Activated CD8-positive, alpha-beta memory T cell treated with anti-CD3 and anti-CD28 coated beads for 48 hours (primary cell): ENCODE measurements at regions not wholly inside any gene's neighbourhood (a gene's known extent, or its start where the extent isn't known, plus 50 kb on each side); places are given as distances from the start of the nearest gene placed in this dataset.
"Not testable (repeated sequence)": the region's sequence is repeated elsewhere in the genome, so short reads cannot be mapped to it uniquely, and the experiment has no call there.

ENCODE experiments used
- DNase-seq, 3 experiments: peaks; one replicate each; pipeline ENCODE4 v3.0.0-alpha.2; 2020; ENCODE audit warnings: low read depth in 2 of 3, low spot score in 2 of 3

DNA sequence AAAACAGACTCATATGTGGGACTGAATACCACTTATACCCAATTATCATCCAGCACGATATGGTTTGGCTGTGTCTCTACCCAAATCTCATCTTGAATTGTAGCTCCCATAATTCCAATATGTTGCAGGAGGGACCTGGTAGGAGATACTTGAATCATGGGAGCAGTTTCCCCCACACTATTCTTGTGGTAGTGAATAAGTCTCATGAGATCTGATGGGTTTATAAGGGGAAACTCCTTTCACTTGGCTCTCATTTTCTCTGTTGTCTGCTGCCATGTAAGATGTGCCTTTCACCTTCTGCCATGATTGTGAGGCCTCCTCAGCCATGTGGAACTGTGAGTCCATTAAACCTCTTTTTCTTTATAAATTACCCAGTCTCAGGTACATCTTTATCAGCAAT, 91.9 kb upstream of the FNDC3A start:
- DNase-seq, result not testable (repeated sequence)

DNA sequence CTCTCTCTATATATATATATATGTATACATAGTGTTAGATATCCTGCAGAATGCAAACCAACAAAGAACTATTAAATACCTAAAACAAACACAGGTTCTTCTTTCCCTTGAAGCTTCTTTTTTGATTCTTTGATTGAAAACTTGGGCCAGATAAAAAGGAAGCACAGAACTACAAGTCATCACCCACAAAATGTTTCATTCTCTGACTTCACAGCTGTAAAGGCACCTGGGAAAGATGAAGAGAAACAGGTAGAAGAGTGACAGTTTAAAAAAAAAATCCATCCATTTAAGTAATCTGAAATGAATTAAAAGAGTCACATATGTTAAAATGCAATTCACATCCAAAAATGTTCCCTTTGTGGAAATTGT, 90.7 kb upstream of the FNDC3A start:
- no peak for DNase-seq

DNA sequence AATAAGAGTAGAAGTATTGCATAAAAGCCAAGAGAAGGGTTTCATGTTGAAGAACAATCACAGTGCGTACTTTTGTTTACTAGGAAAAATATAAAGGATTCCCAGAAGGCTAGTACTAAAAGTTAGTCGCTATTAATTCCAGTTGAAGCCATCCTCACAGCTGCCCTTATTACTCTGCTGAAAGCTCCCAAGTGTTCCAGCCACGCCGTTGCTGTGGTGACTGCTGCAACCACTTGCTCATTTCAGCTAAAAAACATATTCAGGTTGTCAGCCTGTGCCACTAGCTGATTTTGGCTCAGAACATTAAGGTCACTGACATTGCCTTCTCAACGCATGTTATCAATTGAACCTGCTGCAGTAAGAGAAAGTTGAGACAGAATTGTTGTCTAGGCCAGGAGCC, 87.1 kb upstream of the FNDC3A start:
- DNase-seq, result no peak

DNA sequence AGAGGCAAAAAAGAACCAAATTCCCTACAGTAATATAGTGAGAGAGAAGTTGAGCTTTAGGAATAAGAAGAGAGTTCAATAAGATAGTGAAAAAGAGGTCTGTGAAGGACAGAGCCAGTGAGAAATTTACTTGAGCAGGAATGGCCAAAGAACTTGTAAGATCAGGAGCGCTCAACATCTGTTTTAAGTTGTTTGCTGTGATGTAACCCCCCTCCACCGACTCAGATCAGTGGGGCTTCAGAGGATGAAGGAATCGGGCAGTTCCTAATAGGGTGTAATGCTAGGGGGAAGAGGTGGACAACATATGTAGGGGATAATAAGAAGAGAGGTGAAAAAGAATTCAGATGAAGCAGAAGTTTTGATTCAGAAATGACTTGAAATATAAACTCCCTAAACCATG, 85.3 kb upstream of the FNDC3A start:
- DNase-seq, result no peak

DNA sequence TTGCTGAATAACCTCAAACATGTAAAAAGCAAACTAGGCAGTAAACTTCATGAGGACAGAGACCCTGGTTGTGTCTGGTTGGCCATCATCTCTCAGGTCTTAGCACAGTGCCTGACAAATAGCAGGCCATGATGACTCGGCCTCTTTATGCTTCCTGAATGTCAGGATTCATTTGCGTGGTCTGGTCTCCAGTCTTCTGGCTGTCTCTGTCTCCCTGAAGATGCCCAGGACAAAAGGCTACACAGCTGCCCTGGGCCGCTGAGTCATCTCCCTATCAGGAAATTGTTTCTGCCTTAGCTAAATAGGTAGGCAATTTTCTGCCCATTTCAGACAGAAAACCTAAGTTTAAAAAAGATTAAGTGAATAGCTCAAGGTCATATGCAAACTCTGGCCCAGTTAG, 84.1 kb upstream of the FNDC3A start:
- DNase-seq, result no peak

DNA sequence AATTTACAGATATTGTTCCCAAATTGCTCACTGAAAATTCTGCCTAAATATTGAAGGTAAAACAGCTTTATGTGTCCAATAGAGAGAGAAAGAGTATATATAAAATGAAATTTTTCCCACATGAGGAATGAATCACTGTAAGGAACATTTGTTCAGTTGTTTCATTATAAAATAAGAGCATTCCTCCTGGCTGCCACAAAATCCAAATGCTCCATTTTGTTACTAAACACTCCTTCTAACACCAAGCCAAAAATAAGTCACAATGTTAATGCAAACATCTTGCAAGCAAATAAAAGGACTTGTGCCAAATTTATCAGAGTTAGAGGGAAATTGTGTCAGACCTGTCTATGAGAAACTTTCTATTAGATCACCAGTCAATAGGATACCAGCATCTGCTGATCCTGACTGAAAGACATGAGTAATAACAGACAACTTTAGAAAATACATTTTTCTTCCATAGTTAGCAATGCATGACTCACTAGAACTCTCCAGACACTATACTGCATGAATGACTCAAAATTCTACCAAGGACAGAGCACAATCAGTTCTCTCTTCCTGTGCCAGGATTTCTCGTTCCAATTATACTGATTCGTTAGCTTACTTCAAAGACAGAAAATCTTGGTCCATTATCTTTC, 83.5 kb upstream of the FNDC3A start:
- DNase-seq, result no peak

DNA sequence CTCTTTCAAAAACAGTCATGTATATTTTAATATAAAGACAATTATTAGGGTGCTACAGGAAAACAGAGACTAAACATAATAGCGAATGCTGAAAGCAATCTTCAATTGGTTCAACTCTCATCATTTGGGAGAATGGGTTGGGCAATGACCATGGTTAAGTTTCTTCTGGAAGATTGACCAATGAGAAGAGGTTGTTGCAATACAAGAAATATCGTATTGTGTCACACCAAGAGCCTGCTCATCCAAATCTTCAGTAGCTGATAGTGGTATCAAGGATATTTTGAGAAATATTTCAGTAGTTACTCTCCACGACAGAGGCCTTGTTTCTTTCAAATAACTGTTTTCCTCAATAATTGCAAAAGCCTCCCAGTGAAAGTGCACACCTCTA, 83.0 kb upstream of the FNDC3A start:
- no peak for DNase-seq

DNA sequence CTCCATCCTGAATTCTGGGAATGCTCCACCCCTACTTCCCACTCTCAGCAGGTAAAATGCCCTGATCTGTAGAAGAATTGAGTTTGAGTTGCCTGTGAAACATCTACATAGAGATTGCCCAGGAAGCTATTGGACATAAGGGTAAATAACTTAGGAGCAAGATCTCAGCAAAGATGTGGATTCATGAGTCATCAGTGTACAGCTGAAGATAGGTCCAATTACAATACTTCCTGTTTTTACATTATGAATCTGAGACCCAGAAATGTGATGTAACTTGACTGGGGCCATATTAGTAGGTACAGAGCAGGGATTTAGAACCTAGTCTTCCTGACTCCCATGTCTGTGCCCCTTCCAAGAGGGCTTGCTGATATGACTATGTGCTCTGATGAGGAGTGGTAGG, 79.4 kb upstream of the FNDC3A start:
- DNase-seq, result no peak

DNA sequence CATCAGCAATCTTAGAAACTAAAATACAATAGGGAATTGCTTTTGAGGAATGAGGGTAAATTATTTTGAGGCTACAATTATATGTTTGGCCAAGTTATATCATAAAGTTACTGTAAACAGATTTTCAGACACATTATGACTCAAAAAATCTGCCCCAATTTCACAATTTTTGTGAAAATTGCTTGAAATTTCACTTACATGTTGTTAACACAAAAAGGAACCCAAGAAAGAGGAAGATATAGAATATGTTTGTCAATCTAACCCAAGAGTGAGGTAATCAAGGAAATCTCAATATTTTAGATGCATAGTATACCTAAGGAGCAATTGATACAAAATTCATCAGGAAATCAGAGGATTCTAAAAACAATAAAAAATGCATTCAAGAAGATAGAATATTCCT, 73.9 kb upstream of the FNDC3A start:
- no peak for DNase-seq

DNA sequence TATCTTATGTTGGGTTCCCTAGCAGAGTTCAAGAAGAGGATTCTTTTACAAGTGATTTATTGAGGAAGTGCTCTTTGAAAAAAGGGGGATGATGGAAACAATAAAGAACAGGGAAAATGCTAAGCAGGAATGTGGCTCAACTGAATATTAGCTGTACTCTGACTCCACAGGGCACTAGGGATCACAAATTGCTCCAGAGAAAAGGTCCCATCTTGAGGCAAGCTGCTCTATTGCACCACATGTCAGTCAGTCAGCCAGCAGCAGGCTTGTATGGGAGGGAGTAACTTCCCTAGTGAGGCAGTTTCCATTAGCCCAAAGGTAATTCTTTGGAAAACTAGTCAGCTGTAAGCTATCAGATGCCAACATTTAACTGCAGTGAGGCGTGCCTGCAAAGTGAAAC, 73.3 kb upstream of the FNDC3A start:
- DNase-seq, result no peak

DNA sequence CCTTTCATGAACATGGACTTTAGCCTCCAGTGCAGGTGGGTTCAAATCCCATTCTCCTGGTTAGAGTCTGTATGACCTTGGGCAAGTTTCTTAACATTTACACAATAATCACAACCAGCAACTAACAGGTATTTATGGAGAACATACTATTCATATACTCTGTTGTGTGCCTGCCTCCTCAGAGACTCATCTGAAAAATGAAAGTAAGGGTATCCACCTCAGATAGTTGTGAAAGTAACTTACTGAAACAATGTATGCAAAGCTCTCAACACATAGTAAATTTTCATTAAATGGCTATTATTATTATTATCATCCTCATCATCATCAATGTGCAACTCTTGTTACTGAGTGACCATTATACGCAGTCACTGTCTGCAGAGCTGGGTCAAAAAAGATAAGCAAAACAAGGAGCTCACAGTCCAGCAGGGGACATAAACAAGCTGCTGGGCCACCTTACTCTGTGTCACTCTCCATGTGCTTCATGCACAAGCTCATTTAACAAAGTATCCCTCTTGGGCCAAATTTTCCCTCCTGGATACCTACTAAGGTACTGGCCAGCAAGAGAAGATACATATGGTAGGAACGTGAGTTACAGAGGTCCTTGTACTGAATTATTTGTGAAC, 70.9 kb upstream of the FNDC3A start:
- no peak for DNase-seq

DNA sequence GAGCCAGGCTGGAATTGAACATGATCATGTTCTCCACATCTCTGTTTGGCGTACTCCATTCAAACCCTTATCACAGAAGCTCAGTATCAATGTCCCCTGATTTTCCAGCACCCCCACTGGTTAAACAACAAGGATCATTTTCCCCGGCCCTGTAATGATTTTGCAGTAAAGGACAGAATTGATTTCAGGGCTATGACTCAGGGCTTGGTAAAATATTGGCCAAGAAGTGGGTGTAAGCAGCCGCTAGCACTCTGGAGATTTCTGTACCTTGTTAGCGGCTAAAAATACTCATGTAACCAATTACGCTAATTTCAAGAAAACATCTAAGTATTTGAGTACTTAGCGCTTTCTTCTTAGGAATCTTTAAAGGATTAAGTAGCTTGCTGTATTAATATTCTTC, 69.5 kb upstream of the FNDC3A start:
- DNase-seq, result no peak

DNA sequence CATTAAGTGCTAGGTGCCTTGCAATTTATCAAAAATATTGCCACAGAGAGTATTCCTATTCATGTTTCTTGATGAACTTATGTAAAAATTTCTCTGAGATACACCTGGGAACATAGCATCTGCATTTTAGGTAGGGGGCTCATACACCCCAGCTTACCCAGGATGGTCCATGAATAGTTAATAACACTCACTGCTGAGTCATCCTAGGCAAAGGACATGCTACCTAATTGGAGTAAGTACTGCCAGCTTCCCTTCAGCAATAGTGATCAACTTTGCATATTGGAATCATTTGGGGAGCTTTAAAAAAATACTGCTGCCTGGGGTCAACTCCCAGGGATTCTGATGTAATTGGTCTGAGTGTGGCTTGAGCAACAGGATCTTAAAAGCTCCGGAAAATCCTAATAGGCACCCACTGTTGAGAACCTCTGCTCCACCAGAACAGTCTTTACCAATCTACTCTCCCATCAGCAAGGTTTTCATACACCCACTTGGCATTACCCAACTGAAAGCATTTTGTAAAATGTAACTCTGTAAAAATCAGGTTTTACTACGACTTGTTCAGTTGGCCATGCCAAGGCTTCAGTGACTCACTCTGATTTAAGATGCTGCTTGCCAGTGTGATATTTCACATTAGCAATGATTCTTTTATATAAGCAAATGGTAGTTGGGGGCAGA, 67.2 kb upstream of the FNDC3A start:
- DNase-seq, result no peak

DNA sequence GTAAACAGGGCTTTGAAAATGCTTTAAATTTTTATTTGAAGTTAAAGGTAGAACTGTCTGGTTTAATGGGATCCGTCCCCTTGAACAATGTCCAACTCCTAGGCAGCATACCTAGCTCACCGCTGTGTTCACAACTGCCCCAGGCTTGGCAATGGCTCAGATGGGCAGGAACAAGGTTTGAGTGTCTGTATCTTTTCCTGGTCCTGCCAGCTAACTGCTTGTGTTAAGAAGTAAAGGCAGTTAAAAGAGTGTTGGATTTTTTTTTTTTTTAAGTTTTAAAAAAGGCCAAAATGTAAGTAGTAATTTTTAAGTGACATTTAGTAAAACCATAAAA, 66.7 kb upstream of the FNDC3A start:
- DNase-seq, result no peak

DNA sequence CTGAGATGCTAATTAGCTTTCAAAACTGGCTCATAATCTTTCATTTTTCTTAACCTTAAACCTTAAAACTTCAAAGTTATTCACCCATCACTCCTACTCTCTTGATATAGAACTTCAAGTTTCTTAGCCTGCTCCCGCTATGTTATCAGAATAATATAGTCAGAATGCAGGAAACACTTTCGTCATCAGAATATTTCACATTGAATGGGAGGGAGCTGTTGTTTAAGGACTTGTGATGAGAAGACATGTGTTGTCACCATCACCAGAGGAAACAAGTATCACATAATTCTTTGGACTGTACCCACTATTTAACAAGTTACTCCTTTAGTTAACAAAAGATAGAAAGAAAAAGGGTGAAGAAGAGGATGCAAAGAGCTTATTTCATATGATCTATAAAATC, 65.0 kb upstream of the FNDC3A start:
- no peak for DNase-seq

DNA sequence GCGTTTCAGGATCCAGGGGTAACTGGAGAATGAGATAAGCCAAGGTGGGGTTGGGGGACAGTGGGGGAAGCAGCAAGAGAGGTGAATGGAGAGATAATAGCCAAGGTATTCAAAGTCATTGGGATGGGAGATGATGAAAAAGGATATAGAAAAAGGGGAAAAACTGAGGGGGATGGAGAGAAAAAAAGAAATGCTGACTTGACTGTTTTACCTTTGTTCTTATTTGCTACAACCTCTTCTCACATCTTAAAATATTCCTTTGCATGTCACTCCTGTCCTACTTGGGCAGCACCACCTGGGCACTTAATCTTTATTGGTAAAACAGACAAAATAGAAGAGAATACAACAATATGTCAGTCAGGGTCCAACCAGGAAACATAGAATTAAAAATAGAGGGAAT, 56.0 kb upstream of the FNDC3A start:
- no peak for DNase-seq

DNA sequence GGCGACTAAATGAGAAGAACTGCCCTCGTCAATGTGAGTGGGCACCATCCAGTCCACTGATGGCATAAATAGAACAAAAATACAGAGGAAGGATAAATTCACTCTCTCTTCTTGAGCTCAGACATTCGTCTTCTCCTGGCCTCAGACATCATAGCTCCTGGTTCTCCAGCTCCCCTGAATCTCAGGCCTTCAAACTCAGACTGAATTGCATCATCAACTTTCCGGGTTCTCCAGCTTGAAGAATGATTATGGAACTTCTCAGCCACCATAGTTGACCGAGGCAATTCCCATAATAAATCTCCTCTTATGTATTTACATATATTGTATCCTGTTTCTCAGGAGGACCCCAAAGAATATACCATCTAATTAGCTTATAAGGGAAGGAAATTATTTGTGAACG, 55.0 kb upstream of the FNDC3A start:
- no peak for DNase-seq

DNA sequence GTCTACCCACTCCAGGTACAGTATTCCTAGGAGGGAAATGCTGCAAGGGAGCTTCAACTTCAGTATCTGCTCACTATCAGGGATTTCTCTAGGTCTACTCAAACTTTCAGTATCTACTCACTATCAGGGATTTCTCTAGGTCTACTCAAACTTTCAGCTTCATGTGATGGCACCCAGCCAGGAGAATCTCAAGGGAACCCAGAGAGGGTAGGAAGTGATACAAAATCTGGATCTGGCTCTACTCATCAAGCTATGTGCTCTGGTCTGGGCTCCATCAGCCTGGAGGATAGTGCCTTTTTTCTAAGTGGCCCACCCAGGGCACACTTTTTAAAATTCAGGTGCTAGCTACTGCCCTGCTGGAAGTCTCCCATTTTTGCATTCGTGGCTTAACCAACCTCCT, 52.3 kb upstream of the FNDC3A start:
- DNase-seq, result no peak

DNA sequence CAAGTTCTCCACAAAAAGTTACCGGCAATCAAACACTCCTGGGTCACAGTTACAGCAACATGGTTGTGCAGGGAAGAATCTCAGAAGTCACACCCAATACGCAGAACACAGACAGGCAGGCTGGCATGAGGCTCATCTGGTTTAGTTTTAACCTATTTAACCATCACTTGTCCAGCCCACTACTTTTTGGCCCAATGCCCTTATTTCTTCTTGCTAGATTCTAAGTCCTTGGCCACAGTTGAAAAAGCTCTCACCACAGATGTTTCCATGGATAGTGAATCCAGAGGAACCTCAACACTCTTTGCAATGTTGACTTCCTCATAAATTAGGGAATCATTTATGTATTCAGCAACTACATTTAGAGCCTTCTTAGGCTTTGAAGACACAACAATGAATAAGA, 50.7 kb upstream of the FNDC3A start:
- DNase-seq, result no peak
